ENCODE measurements at regions not wholly inside any gene's neighbourhood (a gene's known extent, or its start where the extent isn't known, plus 50 kb on each side); places are given as distances from the start of the nearest gene placed in this dataset.

GRCh38 chr12:107533218-107533617, 152.4 kb upstream of the PWP1 start:
- no peak for DNase-seq

GRCh38 chr12:107536613-107537012, 149.0 kb upstream of the PWP1 start:
- DNase-seq, result no peak

- no peak for DNase-seq
These were observed 148.0 kb upstream of the PWP1 start for GRCh38 chr12:107537464-107538119.

- no peak for DNase-seq
These were observed 146.2 kb upstream of the PWP1 start for GRCh38 chr12:107539196-107539939.

- no peak for DNase-seq
These were observed 144.4 kb upstream of the PWP1 start for GRCh38 chr12:107541001-107541705.

- DNase-seq, result no peak
These were observed 142.2 kb upstream of the PWP1 start for GRCh38 chr12:107543416-107543815.

- no peak for DNase-seq
These were observed 141.8 kb upstream of the PWP1 start for GRCh38 chr12:107543841-107544240.

- DNase-seq, result no peak
These were observed 140.7 kb upstream of the PWP1 start for GRCh38 chr12:107544937-107545336.

GRCh38 chr12:107545737-107546353, 139.8 kb upstream of the PWP1 start:
- no peak for DNase-seq

- no peak for DNase-seq
These were observed 138.2 kb upstream of the PWP1 start for GRCh38 chr12:107547389-107547788.

- no peak for DNase-seq
These were observed 135.7 kb upstream of the PWP1 start for GRCh38 chr12:107549651-107550480.

GRCh38 chr12:107551434-107551833, 134.2 kb upstream of the PWP1 start:
- no peak for DNase-seq

- DNase-seq, result no peak
These were observed 133.3 kb upstream of the PWP1 start for GRCh38 chr12:107552263-107552662.

GRCh38 chr12:107553211-107553765, 132.3 kb upstream of the PWP1 start:
- DNase-seq, result no peak

- DNase-seq, result no peak
These were observed 130.7 kb upstream of the PWP1 start for GRCh38 chr12:107554941-107555340.

- DNase-seq, result no peak
These were observed 128.6 kb upstream of the PWP1 start for GRCh38 chr12:107557026-107557425.

GRCh38 chr12:107557589-107558100, 128.0 kb upstream of the PWP1 start:
- DNase-seq, result no peak

GRCh38 chr12:107558141-107558815, 127.3 kb upstream of the PWP1 start:
- no peak for DNase-seq

- DNase-seq, result no peak
These were observed 126.7 kb upstream of the PWP1 start for GRCh38 chr12:107558816-107559382.

- DNase-seq, result no peak
These were observed 125.3 kb upstream of the PWP1 start for GRCh38 chr12:107560165-107560898.
